NCI-H2227 (cell line): ENCODE measurements at regions not wholly inside any gene's neighbourhood (a gene's known extent, or its start where the extent isn't known, plus 50 kb on each side); places are given as distances from the start of the nearest gene placed in this dataset.

ENCODE experiments used
- DNase-seq: peaks from one replicate; lab custom pipeline; 2025; ENCODE audit not compliant: unreplicated experiment; lab: John Stamatoyannopoulos, UW

DNA sequence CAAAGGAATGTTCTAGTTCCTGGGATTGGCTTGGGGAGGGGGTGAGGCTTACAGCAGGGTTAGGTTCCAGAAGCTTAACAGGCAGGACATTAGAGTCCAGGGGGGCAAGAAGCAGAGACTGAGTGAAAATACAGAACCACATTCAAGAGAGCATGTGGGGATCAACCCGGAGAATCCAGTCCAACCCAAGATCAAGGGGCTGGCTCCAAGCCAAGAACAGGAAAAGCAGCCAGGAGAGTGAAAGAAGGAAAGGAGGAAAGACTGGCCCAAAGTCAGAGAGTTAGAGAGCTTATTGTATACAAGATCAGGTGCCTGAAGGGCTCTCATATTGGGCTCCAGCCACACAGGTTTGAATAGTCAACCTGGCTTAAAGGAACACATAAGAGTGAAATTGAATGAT is 190.3 kb upstream of the CDKN3 start:
- DNase-seq = no peak

DNA sequence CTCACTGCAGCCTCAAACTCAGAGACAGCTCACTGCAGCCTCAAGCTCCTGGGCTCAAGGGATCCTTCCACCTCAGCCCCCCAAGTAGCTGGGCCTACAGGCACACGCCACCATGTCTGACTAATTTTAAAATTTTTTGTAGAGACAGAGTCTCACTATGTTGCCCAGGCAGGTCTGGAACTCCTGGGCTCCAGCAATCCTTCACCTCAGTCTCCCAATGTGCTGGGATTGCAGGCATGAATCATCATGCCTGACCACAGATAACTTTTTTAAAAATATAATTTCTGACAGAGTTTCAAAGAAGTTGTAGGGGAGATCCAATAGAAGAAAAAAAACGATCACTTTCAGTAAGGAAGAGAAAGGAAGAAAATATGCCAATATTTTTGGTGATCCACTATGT is 189.7 kb upstream of the CDKN3 start:
- no peak for DNase-seq

DNA sequence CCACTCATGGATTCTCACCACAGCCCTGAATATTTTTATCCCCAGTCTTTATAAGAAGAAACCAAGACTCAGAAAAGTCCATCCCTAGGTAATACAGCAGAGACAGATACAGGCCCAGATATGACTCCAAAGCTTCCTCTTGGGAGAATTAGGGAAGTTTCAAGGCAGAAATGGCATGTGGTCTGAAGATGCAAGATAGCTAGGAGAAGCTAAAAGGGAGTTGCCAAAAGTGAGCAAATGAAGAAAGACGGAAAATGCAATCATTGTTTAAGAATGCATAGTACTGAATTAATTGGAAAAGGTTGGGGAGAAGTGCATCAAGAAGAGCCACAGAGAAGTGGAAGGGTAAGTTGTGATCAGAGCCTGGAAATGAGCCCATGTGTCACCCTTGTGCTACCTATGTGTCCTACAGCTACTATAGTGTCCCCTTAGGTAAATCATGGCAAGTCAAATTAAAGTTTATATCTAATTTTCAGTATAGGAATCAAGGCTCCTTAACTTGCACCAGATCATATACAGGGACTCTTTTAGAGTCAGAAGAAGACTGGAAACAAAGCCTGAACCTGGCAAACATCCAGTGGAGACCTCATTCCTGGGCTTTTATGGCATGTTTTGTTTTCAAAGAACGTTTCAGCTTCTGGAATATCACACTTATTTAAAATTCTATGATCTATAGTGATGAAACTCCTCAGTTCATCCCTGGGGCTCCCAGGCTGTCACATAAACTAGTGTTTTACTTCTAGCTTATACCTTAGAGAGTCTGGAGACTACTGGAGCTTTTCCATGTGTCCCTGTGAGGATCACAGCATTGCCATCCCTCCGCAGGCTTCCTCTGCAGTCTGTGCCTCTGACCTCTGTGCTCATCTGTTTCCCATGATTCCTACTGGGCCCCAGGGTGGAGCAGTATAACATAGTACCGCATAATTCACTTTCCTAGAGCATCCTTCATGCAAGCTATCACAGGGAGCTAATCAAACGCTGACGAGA is 189.0 kb upstream of the CDKN3 start:
- DNase-seq = no peak

DNA sequence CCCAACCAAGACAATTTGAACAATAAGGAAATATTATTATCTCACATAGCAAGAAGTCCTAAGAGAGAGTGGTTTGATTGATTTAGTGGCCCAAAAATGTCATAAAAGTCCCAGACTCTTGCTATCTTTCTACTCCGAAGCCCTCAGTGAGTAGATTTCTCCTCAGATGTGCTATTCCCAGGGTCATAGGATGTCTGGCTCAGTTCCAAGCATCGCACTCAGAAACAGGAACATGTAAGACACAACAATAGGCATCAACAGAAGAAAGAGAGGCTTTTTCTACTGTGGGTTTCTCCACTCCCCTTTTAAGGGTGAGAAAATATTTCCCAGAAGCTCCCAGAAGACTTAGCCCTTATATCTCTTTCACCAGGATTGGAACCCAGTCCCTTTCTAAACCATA is 188.1 kb upstream of the CDKN3 start:
- DNase-seq = no peak

DNA sequence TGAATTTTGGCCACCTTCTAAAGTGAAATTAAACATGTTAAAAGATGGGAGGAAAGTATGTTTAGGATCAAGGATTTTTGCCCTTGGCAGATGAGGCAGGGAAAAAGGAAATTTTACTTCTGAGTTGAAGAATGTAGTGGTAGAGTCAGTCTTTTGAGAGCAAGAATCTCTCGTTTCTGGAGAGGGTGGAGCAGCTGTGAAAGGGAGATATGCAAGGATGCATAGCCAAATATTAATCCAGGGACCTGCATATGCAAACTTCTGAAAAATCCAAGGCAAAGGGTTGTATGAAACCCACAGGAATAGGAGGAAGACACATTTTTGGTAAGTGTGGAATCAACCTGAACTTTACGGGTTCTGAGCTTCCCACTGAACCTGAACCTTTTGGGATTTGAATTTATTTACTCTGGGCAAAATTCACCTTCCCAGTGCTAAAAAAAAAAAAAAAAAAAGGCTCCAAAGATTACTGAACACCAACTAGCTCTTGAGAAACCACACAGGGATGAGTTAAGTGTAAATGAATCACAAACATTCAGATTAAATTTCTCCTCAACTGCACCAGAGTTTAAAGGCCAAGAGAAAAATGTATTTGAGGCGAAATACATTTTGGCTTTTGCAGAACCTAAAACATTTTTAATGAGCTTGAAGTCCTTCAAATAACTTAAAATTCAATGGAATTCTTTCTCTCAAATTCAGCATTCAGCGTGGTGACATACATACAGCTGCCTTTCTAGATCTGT is 187.1 kb upstream of the CDKN3 start:
- no peak for DNase-seq

DNA sequence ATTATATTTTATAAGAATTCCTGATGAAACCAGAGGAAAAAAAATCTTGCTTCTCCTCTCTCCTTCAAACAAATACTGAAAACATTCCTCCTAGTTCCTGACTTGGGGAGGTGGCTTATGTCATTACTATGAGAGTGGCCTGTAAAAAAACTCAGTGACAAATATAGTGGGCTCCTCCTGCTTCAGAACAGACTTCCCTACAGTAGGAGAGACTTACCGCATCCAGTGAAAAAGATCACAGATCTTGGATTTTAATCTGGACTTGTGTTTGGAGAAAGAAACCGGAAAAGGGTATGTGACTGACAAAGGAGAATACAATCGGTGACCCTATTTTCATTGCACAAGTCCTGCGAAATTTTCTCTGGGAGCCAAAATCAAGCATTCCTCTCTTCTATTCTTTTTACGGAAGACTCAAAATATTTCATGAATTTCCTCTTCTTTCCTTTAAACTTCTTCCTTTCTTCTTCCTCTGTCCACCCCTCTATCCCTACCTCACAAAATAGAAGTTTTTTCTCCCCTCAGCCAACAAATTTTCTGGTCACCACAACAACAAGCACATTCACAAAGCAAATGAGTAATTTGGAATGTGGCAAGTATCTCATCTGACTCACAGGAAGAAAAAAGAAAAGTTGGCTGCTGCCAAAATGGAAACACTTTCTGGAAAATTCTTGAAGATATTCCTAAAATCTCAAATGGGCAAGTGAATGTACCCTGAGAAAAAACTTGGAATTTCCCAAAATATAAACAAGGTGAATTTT is 185.1 kb upstream of the CDKN3 start:
- no peak for DNase-seq

DNA sequence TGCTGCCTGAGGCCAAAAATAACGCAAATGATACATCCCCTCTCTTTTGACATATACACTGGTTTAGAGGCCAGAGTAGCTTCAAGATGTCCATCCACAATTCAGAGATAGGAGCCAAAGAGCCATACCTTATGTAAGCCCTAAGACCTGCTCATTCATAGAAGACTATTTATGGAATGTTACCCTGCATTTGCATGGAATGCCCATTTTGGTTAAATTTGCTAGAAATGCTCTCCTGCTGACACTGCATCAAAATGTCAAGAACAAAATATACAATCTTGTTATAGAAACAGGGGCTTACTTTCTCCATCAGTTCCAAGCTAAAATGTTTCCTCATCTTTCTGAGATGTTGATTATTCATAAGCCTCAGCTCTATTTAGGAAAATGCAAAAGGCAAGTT is 183.3 kb upstream of the CDKN3 start:
- DNase-seq = no peak

DNA sequence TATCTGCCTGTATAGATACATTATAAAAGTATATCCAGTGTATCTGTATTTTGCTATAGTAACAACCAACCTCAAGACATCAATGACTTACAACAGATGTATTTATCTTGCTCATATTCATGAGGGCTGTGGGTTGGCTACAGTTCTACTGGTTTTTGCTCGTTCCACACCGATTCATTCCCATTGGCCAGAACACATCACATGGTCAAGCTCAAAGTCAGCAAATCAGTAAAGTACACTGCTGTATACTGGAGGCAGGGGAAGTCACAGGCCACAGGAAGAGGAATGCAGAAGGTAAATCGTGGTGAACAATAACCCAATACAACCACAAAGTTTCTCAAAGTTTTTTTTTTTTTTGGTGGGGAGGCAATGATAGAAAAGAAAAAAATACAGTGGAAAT is 180.0 kb upstream of the CDKN3 start:
- no peak for DNase-seq

DNA sequence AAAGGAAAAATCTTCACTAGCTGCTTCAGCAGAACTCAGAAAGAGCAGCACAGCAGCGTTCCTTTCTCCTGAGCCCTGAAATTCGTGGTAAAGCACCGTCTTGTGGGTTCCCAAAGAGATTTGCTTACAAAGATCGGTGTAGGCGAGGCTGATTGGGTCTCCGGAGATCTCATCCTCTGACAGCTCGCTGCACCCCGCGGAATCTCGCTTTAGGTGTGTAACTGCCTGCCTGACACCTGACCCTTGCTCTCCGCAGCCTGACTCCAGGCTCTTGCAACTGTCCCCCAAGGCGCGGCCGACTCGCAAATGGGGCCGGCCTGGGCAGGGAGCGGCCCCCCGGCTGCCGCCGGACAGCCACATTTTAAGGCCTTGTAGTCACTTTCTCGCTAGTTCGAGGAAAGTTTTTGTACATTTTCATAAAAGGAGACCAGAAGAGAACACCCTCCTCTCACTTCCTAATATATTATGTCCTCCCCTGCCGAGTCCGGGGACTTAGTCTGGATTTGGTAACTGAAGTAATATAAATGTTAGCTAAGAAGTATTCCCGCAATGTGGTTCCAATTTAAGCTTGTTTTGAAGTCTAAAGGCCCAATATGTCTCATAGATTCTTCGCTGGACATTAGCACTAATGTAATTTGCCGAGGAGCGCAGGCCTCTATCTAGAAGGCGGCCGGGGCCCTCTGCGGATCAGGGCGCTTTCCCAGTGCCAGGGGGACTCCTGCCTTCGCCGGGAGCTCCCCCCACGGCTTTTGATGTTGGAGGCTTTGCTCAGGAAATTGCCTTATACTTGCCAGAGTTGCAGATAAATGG is 177.3 kb upstream of the CDKN3 start:
- no peak for DNase-seq

DNA sequence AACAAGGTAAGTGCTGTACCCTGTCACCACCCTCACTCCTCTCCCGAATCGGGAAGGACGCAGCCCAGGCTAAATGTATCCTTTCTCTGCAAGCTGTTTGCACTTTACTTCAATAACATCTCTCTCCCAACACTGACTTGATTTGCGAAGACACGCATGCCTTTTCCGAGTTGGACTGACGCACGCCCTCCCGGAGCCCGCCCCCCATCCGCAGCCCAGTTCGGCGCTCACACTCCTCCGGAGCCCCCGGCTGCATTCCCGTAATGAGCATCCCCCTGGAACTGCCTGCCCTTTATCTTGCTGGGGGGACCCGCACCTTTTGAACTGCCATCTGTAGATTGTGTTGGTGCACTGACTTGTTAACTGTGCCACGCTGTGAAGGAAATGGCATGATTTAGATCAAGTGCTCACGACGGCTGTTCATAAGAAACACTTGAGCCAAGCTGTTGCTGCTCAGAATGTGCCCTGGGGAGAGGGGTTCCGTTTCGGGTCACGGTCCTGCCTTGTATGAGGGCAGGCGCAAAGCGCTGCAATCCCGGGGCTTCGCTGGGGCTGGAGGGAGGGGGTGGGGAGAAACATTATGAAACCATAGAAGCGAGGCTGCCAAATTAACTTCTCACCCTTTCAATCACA is 176.6 kb upstream of the CDKN3 start:
- DNase-seq = peak; percentile 58

DNA sequence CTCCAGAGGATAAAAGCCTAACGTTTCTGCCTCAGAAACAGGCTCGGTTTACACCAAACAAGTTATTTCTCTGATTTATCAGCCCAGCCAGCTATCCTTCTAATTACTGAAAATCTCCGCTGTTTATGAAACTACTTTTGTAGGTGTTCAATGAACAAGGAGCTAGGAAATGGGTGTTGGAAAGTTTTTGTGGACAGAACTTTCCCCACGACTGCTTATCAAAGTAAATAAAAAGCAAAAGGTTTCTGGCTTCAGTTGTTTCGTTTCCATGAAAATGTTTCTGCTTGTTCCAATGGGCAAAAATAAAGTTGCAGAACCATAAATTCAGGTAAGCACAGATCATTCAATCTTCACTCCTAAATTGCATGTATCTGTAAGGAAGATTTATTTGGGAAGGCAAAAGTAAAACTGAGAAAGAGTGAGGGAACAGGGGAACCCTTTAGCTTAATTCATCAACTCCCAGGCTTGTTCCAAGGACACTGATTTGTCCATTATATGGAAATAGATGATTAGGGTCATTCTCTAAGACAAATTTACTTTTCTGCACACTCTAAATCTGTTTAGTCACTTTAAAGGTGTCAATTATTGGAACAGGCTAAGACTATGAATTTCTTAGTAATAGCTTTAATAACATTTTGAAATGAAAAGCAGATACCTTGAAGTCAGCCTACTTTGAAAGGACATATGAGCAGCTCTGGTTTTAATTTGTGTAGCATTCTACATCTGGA is 175.9 kb upstream of the CDKN3 start:
- DNase-seq = no peak

DNA sequence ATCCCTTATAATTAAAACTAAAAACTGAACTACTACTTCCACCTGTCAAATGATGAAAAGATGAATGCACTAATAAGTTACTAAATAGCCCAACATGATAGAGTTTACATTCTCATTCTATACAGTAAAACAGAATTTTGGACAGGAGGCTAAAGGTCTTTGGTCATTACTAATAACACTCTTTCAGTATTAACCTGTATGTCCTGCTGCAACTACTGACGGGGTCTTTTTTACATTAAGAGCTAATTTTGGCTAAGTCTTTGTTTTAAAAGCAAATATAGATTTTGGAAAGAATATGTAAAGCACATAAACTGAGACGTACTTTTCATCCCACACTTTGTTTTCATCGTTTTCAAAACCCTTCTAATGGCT is 175.4 kb upstream of the CDKN3 start:
- DNase-seq = no peak

DNA sequence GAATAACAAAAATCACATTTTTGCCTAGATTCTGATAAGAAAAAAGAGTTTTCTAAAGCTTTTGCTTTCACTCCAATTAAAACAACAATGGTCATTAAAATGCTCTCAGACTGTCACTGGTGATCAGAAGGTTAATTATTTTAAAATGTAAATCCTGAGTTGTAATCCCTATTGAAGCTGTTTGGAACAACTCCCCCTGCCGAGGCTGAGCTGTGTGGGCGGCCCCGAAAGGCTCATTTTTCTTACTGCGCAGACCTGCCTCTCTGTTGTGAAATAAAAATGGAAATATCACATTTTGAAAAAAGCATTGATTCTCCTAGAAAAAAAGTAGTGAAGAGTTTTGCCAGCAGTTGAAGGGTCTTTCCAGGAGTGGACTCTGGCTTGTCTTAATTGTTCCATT is 174.8 kb upstream of the CDKN3 start:
- DNase-seq = no peak

DNA sequence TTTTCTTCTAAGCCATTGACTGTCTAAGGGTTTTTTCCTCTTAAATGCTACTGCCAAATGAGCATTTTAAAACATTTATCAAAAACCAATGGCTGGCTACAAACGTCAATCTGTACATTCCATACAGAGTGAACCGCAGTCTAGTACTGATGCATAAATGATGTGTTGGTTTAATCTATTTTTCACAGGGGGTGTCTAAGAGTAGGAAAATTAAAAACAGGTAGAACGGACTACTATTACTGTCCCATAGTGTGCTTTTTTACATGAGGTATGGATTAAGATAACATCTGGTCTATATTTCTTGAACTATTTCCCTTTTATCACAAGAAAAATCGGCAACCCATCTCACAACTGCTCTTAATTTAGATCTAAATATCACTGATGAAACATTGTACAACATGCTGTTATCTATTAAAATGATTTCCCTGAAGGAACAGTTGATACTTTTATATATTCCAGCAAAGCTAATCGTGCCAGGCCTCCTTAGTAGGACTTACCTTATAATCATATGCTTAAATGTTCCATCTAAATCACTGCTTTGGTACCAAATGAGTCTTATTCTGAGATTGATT is 172.9 kb upstream of the CDKN3 start:
- no peak for DNase-seq

DNA sequence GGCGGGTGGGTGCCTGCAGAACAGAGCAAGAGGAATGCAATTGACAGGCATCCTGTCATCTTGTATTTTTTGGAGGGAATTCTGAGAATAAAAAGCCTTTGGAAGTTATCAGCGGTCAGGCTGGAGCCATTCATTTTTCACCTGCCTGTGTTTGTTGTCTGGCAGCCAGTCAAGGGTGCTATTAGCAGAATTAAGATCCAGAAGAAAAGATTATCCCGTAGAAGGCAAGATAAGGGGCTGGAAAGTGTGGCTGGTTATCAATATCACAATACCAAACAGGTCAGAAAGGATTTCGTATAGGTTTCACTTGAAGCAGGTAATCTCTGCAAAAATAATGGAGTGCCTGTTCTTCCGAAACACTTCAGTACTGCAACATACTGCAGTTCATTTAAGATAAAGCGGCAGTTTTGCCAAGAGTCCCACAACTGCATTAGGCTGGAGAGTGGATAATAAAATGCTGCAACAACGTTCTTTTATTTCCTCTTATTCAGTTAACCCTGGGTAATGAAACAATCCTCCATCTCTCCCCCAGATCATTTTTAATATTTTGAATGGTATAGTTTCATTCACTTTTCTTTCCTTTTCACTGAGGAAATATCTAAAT is 171.2 kb upstream of the CDKN3 start:
- DNase-seq = no peak

DNA sequence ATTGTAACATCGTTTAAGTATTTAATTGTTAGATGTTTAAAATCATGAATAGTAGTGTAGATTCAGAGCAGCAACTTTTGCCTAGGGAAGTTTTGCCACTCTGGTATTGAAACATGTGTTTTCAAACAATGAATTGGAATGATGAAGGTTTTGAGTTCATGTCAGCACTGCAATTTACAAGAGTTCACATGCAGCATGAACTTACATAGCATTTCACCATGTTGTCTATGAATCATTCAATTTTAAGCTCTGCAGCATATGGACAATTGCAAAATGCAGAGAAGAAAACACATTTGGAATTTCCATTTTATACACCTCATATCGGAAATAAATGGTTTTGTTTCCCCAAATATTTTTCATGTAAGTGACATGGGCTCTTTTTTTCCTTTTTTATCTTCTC is 170.7 kb upstream of the CDKN3 start:
- DNase-seq = no peak

DNA sequence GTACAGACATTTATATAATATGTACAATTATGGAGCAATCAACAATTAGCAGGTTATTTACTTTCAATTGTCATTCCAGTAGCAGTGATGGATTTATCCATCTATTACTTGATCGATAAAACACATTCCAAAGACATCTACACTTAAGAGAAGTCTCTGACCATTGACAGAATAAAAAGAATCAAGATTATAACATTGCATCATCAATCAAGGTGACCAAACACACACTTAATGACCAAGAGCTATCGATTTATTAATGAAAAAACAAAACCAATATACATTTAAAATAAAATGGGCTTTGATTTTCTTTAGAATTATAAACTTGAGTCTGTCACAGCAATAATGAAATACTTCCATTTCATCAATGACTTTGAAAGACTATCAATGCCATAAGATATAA is 170.2 kb upstream of the CDKN3 start:
- no peak for DNase-seq

DNA sequence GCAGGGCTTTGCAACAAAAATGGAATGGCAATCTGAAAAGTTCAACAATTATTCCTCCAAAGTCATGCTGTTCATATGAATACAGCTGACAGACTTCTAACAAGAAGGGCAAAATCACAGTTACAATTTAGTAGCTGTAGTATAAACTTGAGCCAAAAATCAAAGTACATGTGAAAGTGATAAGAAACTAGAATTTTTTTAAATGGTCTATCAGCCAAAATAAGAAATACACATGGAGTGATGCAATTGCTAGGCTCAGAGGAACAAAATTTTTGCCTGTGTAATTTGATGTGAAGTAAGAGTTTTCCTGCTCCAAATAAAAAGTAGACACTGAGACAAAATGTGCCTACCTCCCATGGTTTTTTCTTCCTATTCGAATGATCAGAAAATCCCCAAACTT is 167.7 kb upstream of the CDKN3 start:
- DNase-seq = no peak

DNA sequence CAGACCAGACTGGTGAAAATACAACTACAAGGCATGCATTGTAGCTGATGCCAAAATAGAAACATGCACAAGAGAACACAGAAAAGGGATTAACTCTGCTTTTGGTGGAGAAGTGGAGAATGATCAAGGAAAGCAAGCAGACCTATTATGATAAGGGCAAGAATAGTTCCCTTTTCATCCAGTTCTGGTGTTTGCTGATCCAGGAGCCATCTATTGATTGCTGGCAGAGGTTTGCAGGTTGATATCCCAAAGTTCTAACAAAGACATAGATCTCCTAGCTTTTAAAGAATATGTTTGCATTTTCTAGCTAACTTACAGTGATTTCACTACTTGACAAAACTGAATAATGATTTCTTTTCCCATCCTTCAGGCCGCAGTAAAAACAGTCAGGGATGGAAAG is 166.2 kb upstream of the CDKN3 start:
- DNase-seq = no peak
